Dedifferentiated amniotic fluid mesenchymal stem cell (primary cell): ENCODE measurements at regions not wholly inside any gene's neighbourhood (a gene's known extent, or its start where the extent isn't known, plus 50 kb on each side); places are given as distances from the start of the nearest gene placed in this dataset.

Experiments
- DNase-seq: peaks from one replicate; pipeline ENCODE4 v3.0.0-alpha.2; 2016; ENCODE audit errors: extremely low spot score

- DNase-seq: no peak
Observed at GRCh38 chr12:116456330-116457082, 102.7 kb upstream of the MAP1LC3B2 start.

DNA sequence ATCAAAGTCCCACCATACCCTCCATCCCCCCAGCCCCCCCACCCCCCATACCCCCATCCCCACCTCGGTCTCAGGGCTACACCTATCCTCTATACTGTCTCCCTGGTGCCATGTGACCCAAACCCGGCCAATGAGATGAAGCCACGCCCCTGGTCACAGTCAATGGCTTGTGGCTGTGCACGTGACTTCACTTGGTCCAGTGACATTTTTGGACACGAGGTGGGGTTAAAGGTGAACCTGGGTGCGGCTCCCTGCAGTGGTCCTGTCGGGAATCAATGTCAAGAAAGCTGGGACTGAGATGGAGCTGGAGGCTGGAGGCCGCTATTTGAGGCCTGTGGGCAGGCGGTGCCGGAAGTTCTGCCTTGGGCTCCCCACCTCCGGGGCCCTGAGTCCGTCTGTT lies 100.7 kb upstream of the MAP1LC3B2 start:
- no peak for DNase-seq

GRCh38 chr12:116459011-116459875 lies 99.9 kb upstream of the MAP1LC3B2 start:
- no peak for DNase-seq

- DNase-seq: no peak
Observed at GRCh38 chr12:116459916-116460663, 99.1 kb upstream of the MAP1LC3B2 start.

- no peak for DNase-seq
Observed at GRCh38 chr12:116461060-116461459, 98.1 kb upstream of the MAP1LC3B2 start.

- no peak for DNase-seq
Observed at GRCh38 chr12:116463366-116463765, 95.8 kb upstream of the MAP1LC3B2 start.

GRCh38 chr12:116465407-116465806 lies 93.8 kb upstream of the MAP1LC3B2 start:
- DNase-seq: no peak

- no peak for DNase-seq
Observed at GRCh38 chr12:116465856-116466255, 93.3 kb upstream of the MAP1LC3B2 start.

DNA sequence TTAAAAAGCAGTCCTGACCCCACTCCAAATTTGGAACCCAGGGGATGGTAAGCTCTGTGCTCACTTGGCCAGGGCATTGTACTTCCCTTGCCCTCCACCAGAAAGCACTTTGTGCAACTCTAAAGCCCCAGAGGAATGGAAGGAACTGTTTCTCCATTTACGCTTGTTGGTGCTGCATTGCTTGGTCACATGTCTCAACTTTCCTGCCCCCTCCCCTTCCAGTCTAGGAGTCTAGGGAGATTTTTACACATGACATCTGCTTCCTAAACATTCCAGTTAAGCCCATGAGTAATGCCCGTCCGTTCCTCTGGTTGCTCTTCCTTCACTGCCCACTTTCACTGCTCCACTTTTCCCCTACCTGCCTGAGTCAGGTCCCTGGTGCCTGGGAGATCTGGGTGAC lies 92.6 kb upstream of the MAP1LC3B2 start:
- DNase-seq: no peak

GRCh38 chr12:116469344-116469743 lies 89.8 kb upstream of the MAP1LC3B2 start:
- DNase-seq: no peak

DNA sequence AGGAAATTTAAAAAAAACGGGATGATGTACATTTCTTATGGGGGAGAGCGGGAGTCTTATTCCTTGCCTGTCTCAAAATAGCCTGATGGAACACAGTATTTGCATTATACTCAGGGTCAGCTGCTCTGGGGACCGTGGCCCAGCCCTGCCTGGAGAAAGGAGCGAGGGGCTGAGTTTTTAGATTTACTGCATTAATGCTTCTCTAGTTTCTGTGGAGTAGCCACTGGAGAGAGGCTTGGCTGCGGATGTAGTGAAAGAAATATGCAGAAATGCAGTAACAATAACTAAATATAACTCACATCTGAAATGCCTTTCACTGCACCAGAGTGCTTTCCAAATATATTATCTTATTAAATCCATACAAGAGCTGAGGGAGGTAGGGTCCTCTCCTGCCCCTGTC lies 87.6 kb upstream of the MAP1LC3B2 start:
- DNase-seq: no peak

DNA sequence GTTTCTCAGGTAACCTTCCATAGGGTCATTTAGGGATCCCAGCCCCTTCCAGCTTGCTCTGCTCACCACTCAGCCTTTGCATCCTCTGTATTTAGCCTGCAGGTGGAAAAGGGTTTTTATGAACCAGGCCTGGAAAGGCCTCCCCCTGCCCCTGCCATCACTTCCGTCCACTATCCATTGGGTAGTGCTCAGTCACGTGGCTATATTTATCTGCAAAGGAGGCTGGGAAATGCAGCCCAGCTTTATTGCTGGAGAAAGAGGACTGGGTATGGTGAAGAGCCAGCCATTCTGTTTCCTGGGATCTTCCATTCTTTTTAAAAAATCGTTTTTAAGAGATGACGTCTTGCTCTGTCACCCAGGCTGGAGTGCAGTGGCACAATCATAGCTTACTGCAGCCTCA lies 87.0 kb upstream of the MAP1LC3B2 start:
- DNase-seq: no peak

DNA sequence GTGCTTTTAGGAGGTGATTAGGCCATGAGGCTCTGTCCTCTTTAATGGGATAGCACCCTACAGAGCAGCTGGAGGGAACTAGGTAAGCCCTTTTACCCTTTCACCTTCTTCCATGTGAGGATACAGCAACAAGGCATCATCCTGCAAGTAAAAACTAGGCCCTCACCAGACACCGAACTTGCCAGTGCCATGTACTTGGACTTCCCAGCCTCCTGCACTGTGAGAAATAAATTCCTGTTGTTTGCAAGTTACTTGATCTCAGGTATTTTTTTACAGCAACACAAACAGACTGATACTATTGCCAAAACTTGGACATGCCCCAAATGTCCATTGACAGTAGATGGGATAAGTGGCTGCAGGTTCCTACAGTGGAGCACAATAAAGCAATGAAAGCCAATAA lies 85.8 kb upstream of the MAP1LC3B2 start:
- DNase-seq: no peak

DNA sequence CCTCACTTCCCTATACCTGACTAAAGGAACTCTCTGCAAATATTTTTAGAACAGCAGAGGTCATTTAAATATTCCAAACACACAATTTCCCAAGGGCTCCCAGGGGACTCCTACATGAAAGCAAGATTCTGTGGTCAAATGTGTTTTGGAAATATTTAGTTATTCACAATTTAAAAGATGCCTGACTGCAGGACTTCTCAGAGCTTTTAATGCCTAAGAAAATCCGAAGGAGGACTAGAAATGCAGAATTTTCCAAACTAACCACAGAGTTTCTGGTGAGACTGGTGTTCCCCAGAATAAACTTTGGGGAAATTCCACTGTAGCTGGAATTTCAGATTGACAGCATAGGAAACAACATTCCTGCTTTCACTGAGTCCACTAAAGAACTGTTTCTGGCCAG lies 84.8 kb upstream of the MAP1LC3B2 start:
- DNase-seq: no peak

DNA sequence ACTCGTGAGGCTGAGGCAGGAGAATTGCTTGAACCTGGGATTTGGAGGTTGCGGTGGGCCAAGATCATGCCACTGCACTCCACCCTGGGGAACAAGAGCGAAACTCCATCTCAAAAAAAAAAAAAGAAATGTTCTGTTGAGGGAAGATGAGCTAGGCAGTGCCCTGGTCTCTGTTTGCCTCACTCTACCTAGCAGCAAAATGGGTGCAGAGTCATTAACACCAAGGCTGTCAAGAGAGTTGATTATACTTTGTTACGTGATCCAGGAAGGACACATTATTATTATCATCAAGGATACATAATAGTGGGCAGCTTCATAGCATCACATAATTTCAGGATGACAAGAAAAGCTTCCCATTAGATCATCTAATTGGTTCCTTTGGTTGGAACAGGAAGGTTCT lies 84.3 kb upstream of the MAP1LC3B2 start:
- no peak for DNase-seq

- DNase-seq: no peak
Observed at GRCh38 chr12:116476227-116476822, 82.9 kb upstream of the MAP1LC3B2 start.

- no peak for DNase-seq
Observed at GRCh38 chr12:116478243-116478773, 80.9 kb upstream of the MAP1LC3B2 start.

- DNase-seq: no peak
Observed at GRCh38 chr12:116480210-116480810, 78.9 kb upstream of the MAP1LC3B2 start.

GRCh38 chr12:116481726-116482125 lies 77.5 kb upstream of the MAP1LC3B2 start:
- no peak for DNase-seq

- no peak for DNase-seq
Observed at GRCh38 chr12:116482179-116482578, 77.0 kb upstream of the MAP1LC3B2 start.

GRCh38 chr12:116482859-116483258 lies 76.3 kb upstream of the MAP1LC3B2 start:
- DNase-seq: no peak
